ENCODE measurements at regions not wholly inside any gene's neighbourhood (a gene's known extent, or its start where the extent isn't known, plus 50 kb on each side); places are given as distances from the start of the nearest gene placed in this dataset.

DNA sequence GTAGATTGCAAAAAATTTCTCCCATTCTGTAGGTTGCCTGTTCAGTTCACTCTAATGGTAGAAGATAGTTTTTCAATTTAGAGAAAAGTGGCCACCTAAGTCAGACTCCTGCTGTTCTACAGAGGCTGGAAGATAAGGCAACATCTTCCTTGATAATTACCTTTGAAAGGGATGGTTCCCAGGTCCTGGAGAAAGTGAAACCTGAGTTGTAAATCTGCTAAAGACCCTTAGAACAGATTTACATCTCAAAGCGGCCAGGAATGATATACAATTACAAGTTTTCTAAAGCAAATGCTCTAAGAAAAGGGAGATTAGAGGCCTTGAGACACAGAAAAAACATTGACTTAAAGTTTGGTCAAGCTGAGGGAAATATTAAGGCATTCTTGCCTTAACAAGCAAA lies 1350.2 kb upstream of the FAM98A start:
- TF ChIP-seq, protein P1, sequence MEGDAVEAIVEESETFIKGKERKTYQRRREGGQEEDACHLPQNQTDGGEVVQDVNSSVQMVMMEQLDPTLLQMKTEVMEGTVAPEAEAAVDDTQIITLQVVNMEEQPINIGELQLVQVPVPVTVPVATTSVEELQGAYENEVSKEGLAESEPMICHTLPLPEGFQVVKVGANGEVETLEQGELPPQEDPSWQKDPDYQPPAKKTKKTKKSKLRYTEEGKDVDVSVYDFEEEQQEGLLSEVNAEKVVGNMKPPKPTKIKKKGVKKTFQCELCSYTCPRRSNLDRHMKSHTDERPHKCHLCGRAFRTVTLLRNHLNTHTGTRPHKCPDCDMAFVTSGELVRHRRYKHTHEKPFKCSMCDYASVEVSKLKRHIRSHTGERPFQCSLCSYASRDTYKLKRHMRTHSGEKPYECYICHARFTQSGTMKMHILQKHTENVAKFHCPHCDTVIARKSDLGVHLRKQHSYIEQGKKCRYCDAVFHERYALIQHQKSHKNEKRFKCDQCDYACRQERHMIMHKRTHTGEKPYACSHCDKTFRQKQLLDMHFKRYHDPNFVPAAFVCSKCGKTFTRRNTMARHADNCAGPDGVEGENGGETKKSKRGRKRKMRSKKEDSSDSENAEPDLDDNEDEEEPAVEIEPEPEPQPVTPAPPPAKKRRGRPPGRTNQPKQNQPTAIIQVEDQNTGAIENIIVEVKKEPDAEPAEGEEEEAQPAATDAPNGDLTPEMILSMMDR (IDR thresholded peaks at IDR 0.05), result no peak
- no peak for TF ChIP-seq EP300 (IDR thresholded peaks at IDR 0.05)
- TF ChIP-seq POLR2AphosphoS5 (IDR thresholded peaks at IDR 0.05), result no peak
